HEK293T (cell line): ENCODE measurements at regions not wholly inside any gene's neighbourhood (a gene's known extent, or its start where the extent isn't known, plus 50 kb on each side); places are given as distances from the start of the nearest gene placed in this dataset.

Experiments
- CTCF ChIA-PET: fragments of 350-600 bp; formaldehyde crosslinking; extraction: SDS; loops from one replicate; lab custom pipeline; 2021; ENCODE audit warnings: antibody characterized with exemption, inconsistent platforms; lab: Yijun Ruan, JAX
- POLR2A ChIA-PET: fragments of 350-600 bp; formaldehyde crosslinking; extraction: SDS; loops from one replicate; lab custom pipeline; 2020; ENCODE audit warnings: antibody characterized with exemption, inconsistent platforms; lab: Yijun Ruan, JAX
- DNase-seq: peaks from one replicate; pipeline ENCODE4 v3.0.0; 2012; ENCODE audit warnings: mixed read lengths; ENCODE audit errors: extremely low spot score
- ARNT ChIP-seq: fragments of 450-650 bp; IDR thresholded peaks from 2 replicates; pipeline ENCODE4 v1.6.1; 2017; ENCODE audit warnings: mild to moderate bottlenecking
- BHLHE40 ChIP-seq: fragments of 450-650 bp; IDR thresholded peaks from 2 replicates; pipeline ENCODE4 v1.6.1; 2016; ENCODE audit warnings: mild to moderate bottlenecking, moderate library complexity, borderline replicate concordance
- CTBP1 ChIP-seq: fragments of 450-650 bp; IDR thresholded peaks from 2 replicates; pipeline ENCODE4 v1.6.1; 2016; ENCODE audit warnings: borderline replicate concordance
- ELF4 ChIP-seq: fragments of 450-650 bp; IDR thresholded peaks from 2 replicates; pipeline ENCODE4 v1.6.1; 2017; ENCODE audit warnings: antibody characterized with exemption
- FOXA1 ChIP-seq: fragments of 450-650 bp; IDR thresholded peaks from 2 replicates; pipeline ENCODE4 v1.6.1; 2016; ENCODE audit warnings: mild to moderate bottlenecking
- FOXK2 ChIP-seq: fragments of 450-650 bp; IDR thresholded peaks from 2 replicates; pipeline ENCODE4 v1.6.1; 2016; ENCODE audit warnings: mild to moderate bottlenecking
- FOXM1 ChIP-seq: fragments of 450-650 bp; IDR thresholded peaks from 2 replicates; pipeline ENCODE4 v1.6.1; 2017; ENCODE audit warnings: mild to moderate bottlenecking, borderline replicate concordance
- HDGF ChIP-seq: fragments of 450-650 bp; IDR thresholded peaks from 2 replicates; pipeline ENCODE4 v1.6.1; 2017; ENCODE audit warnings: antibody characterized with exemption, borderline replicate concordance
- L3MBTL2 ChIP-seq: fragments of 450-650 bp; conservative IDR thresholded peaks from 2 replicates; pipeline ENCODE4 v1.6.1; 2016; ENCODE audit warnings: mild to moderate bottlenecking
- LEF1 ChIP-seq: fragments of 450-650 bp; IDR thresholded peaks from 2 replicates; pipeline ENCODE4 v1.6.1; 2017; ENCODE audit warnings: mild to moderate bottlenecking, borderline replicate concordance
- NFRKB ChIP-seq: fragments of 450-650 bp; IDR thresholded peaks from 2 replicates; pipeline ENCODE4 v1.6.1; 2016; ENCODE audit warnings: mild to moderate bottlenecking, moderate library complexity
- PKNOX1 ChIP-seq: fragments of 450-650 bp; IDR thresholded peaks from 2 replicates; pipeline ENCODE4 v1.6.1; 2016
- SP1 ChIP-seq: fragments of 450-650 bp; IDR thresholded peaks from 2 replicates; pipeline ENCODE4 v1.6.1; 2017
- SUZ12 ChIP-seq: fragments of 450-650 bp; IDR thresholded peaks from 2 replicates; pipeline ENCODE4 v1.6.1; 2016; ENCODE audit warnings: mild to moderate bottlenecking
- TARDBP ChIP-seq: fragments of 450-650 bp; IDR thresholded peaks from 2 replicates; pipeline ENCODE4 v1.6.1; 2016
- ZNF384 ChIP-seq: fragments of 450-650 bp; IDR thresholded peaks from 2 replicates; pipeline ENCODE4 v1.6.1; 2016

GRCh38 chrX:16466640-16467432 lies 183.1 kb upstream of the S100G start:
- ChIA-PET CTCF (no interaction called here), POLR2A (no interaction called here)
- no peak for DNase-seq
- TF ChIP-seq ELF4 (no peak), FOXK2 (no peak), SUZ12 (no peak), ZNF384 (no peak), BHLHE40 (no peak), LEF1 (no peak), ARNT (no peak), TARDBP (no peak)

- peak; percentile 27 for DNase-seq
- ChIA-PET CTCF (no interaction called here), POLR2A (no interaction called here)
- no peak for TF ChIP-seq SP1
- TF ChIP-seq SUZ12: no peak
- no peak for TF ChIP-seq FOXK2
- no peak for TF ChIP-seq LEF1
- TF ChIP-seq ZNF384: no peak
- no peak for TF ChIP-seq PKNOX1
- TF ChIP-seq L3MBTL2: no peak
- TF ChIP-seq TARDBP: no peak
- no peak for TF ChIP-seq FOXM1
- TF ChIP-seq FOXA1: no peak
- no peak for TF ChIP-seq CTBP1
- TF ChIP-seq HDGF: no peak
- TF ChIP-seq ARNT: no peak
- no peak for TF ChIP-seq ELF4
- no peak for TF ChIP-seq NFRKB
- no peak for TF ChIP-seq BHLHE40
These were observed 180.1 kb upstream of the S100G start for GRCh38 chrX:16469870-16470269.

- POLR2A ChIA-PET: no interaction called here
- DNase-seq: no peak
- no peak for TF ChIP-seq BHLHE40
- TF ChIP-seq ZNF384: no peak
- TF ChIP-seq ELF4: no peak
- no peak for TF ChIP-seq CTBP1
- no peak for TF ChIP-seq FOXM1
- TF ChIP-seq PKNOX1: no peak
- no peak for TF ChIP-seq L3MBTL2
- no peak for TF ChIP-seq SP1
- no peak for TF ChIP-seq NFRKB
- TF ChIP-seq LEF1: no peak
- no peak for TF ChIP-seq FOXK2
- no peak for TF ChIP-seq HDGF
- no peak for TF ChIP-seq ARNT
- no peak for TF ChIP-seq FOXA1
- CTCF ChIA-PET: no interaction called here
These were observed 177.6 kb upstream of the S100G start for GRCh38 chrX:16472345-16472744.

- ChIA-PET CTCF (no interaction called here), POLR2A (no interaction called here)
- TF ChIP-seq L3MBTL2: no peak
- no peak for TF ChIP-seq PKNOX1
- TF ChIP-seq NFRKB: no peak
- TF ChIP-seq BHLHE40: no peak
- no peak for TF ChIP-seq SUZ12
- no peak for TF ChIP-seq LEF1
- no peak for TF ChIP-seq ELF4
- TF ChIP-seq FOXM1: no peak
- no peak for DNase-seq
These were observed 175.4 kb upstream of the S100G start for GRCh38 chrX:16474511-16474910.

- no peak for DNase-seq
- ChIA-PET POLR2A (no interaction called here), CTCF (no interaction called here)
- TF ChIP-seq ARNT (no peak), FOXM1 (no peak), HDGF (no peak), SUZ12 (no peak), ZNF384 (no peak), NFRKB (no peak), L3MBTL2 (no peak), SP1 (no peak), CTBP1 (no peak), FOXA1 (no peak), ELF4 (no peak), FOXK2 (no peak)
These were observed 173.9 kb upstream of the S100G start for GRCh38 chrX:16476009-16476408.

- ChIA-PET CTCF (no interaction called here), POLR2A (no interaction called here)
- TF ChIP-seq LEF1: no peak
- no peak for TF ChIP-seq FOXA1
- no peak for TF ChIP-seq NFRKB
- no peak for TF ChIP-seq FOXK2
- no peak for TF ChIP-seq ARNT
- TF ChIP-seq ELF4: no peak
- TF ChIP-seq ZNF384: no peak
- no peak for TF ChIP-seq L3MBTL2
- TF ChIP-seq HDGF: no peak
- TF ChIP-seq BHLHE40: no peak
- TF ChIP-seq TARDBP: no peak
- TF ChIP-seq CTBP1: no peak
- TF ChIP-seq FOXM1: no peak
- no peak for TF ChIP-seq PKNOX1
- TF ChIP-seq SUZ12: no peak
- no peak for TF ChIP-seq SP1
- DNase-seq: no peak
These were observed 173.3 kb upstream of the S100G start for GRCh38 chrX:16476692-16477091.
